GM12872 (cell line): ENCODE measurements at regions not wholly inside any gene's neighbourhood (a gene's known extent, or its start where the extent isn't known, plus 50 kb on each side); places are given as distances from the start of the nearest gene placed in this dataset.

Experiments used
- CTCF ChIP-seq: IDR thresholded peaks from 3 replicates; pipeline ENCODE4 v1.5.1; 2011; ENCODE audit warnings: low read depth, mild to moderate bottlenecking, low read length, moderate library complexity; ENCODE audit not compliant: insufficient read depth

GRCh38 chr5:167592114-167592513 lies 699.3 kb upstream of the WWC1 start:
- no peak for TF ChIP-seq CTCF

- no peak for TF ChIP-seq CTCF
Observed at GRCh38 chr5:167593329-167594060, 698.0 kb upstream of the WWC1 start.

- no peak for TF ChIP-seq CTCF
Observed at GRCh38 chr5:167594061-167594435, 697.4 kb upstream of the WWC1 start.

- no peak for TF ChIP-seq CTCF
Observed at GRCh38 chr5:167594750-167595149, 696.7 kb upstream of the WWC1 start.

GRCh38 chr5:167595196-167595595 lies 696.2 kb upstream of the WWC1 start:
- no peak for TF ChIP-seq CTCF

GRCh38 chr5:167598166-167598565 lies 693.3 kb upstream of the WWC1 start:
- no peak for TF ChIP-seq CTCF

GRCh38 chr5:167602067-167602466 lies 689.4 kb upstream of the WWC1 start:
- TF ChIP-seq CTCF, result no peak

- no peak for TF ChIP-seq CTCF
Observed at GRCh38 chr5:167603135-167603534, 688.3 kb upstream of the WWC1 start.
